SK-N-SH (cell line): ENCODE measurements at regions not wholly inside any gene's neighbourhood (a gene's known extent, or its start where the extent isn't known, plus 50 kb on each side); places are given as distances from the start of the nearest gene placed in this dataset.
"Not testable (repeated sequence)": the region's sequence is repeated elsewhere in the genome, so short reads cannot be mapped to it uniquely, and the experiment has no call there.

Experiments
- CTCF ChIA-PET: fragments of 300-600, 350-600 bp; formaldehyde crosslinking; extraction: SDS; loops from one replicate; lab custom pipeline; 2021; lab: Yijun Ruan, JAX
- POLR2A ChIA-PET: fragments of 350-600 bp; sonication (Branson Sonifier 250); formaldehyde crosslinking; extraction: SDS; loops from one replicate; lab custom pipeline; 2020; ENCODE audit warnings: antibody characterized with exemption, inconsistent platforms; lab: Yijun Ruan, JAX
- DNase-seq: peaks from one replicate; pipeline ENCODE4 v3.0.0; 2012
- H2AFZ ChIP-seq: fragments of 200-600 bp; sonication (generic); 2 replicates; pipeline ENCODE4 v1.8.1; 2016; ENCODE audit warnings: antibody characterized with exemption, mild to moderate bottlenecking, low read depth
- H3F3A ChIP-seq: fragments of 200-600 bp; sonication (generic); replicated peaks from 2 replicates; pipeline ENCODE3; 2016; ENCODE audit warnings: antibody characterized with exemption, mild to moderate bottlenecking; ENCODE audit not compliant: insufficient read depth
- H3K27ac ChIP-seq, 2 experiments: fragments of 200-500 bp in 1 of 2; fragments of 200-600 bp in 1 of 2; sonication (Bioruptor generic) in 1 of 2; sonication (generic), shearing (Covaris generic) in 1 of 2; 2 replicates each; pipeline versions ENCODE4 v1.5.1 to v1.6.1; 2014 to 2016; ENCODE audit warnings: low read depth in 2 of 2, inconsistent platforms in 1 of 2, low read length in 1 of 2, mild to moderate bottlenecking in 1 of 2, mixed read lengths in 1 of 2
- H3K27me3 ChIP-seq: fragments of 200-600 bp; sonication (generic), shearing (Covaris generic); 2 replicates; pipeline ENCODE4 v1.6.1; 2016; ENCODE audit warnings: mixed run types; ENCODE audit not compliant: insufficient read depth
- H3K36me3 ChIP-seq, 2 experiments: fragments of 200-500 bp in 1 of 2; fragments of 200-600 bp in 1 of 2; sonication (Bioruptor generic) in 1 of 2; sonication (generic) in 1 of 2; replicated peaks in 1 of 2; 2 replicates each; pipeline versions ENCODE3 to v1.5.1; 2014 to 2016; ENCODE audit warnings: low read length in 1 of 2, mild to moderate bottlenecking in 1 of 2; ENCODE audit not compliant: insufficient read depth in 2 of 2, control insufficient read depth in 1 of 2
- H3K4me1 ChIP-seq, 2 experiments: fragments of 200-500 bp in 1 of 2; fragments of 200-600 bp in 1 of 2; sonication (Bioruptor generic) in 1 of 2; sonication (generic), shearing (Covaris generic) in 1 of 2; 2 replicates each; pipeline versions ENCODE4 v1.5.1 to v1.6.1; 2014 to 2016; ENCODE audit warnings: low read depth in 1 of 2, low read length in 1 of 2, mixed run types in 1 of 2; ENCODE audit not compliant: insufficient read depth in 2 of 2, control insufficient read depth in 1 of 2
- H3K4me2 ChIP-seq: fragments of 200-600 bp; sonication (generic), shearing (Covaris generic); 2 replicates; pipeline ENCODE4 v1.6.1; 2017; ENCODE audit warnings: mixed run types
- H3K4me3 ChIP-seq, 2 experiments: fragments of 200-500 bp in 1 of 2; fragments of 200-600 bp in 1 of 2; sonication (Bioruptor generic) in 1 of 2; sonication (generic), shearing (Covaris generic) in 1 of 2; 2 replicates each; pipeline versions ENCODE4 v1.5.1 to v1.8.1; 2014 to 2016; ENCODE audit warnings: low read depth in 2 of 2, inconsistent platforms in 1 of 2, low read length in 1 of 2, mild to moderate bottlenecking in 1 of 2, mixed read lengths in 1 of 2, moderate library complexity in 1 of 2
- H3K79me2 ChIP-seq: fragments of 200-600 bp; sonication (generic); 2 replicates; pipeline ENCODE4 v1.8.1; 2017; ENCODE audit warnings: mild to moderate bottlenecking; ENCODE audit not compliant: insufficient read depth
- H3K9ac ChIP-seq: fragments of 200-600 bp; sonication (generic); 2 replicates; pipeline ENCODE4 v1.6.1; 2017; ENCODE audit warnings: mixed run types
- H3K9me2 ChIP-seq: fragments of 200-600 bp; sonication (generic); 2 replicates; pipeline ENCODE4 v1.6.1; 2017; ENCODE audit warnings: mixed run types
- H3K9me3 ChIP-seq: fragments of 200-600 bp; sonication (generic); 2 replicates; pipeline ENCODE4 v1.6.1; 2017; ENCODE audit warnings: mixed run types, mild to moderate bottlenecking, moderate library complexity
- H4K20me1 ChIP-seq: fragments of 200-600 bp; sonication (generic); 2 replicates; pipeline ENCODE4 v1.6.1; 2017; ENCODE audit warnings: mild to moderate bottlenecking, mixed run types; ENCODE audit not compliant: insufficient read depth
- RFX5 ChIP-seq: IDR thresholded peaks from 2 replicates; pipeline ENCODE4 v1.6.1; 2012; ENCODE audit warnings: mild to moderate bottlenecking, improper control_type of control experiment, low read length
- WGBS: methylation state at CpG from one replicate; pipeline ENCODE4 v1.1.6; 2017; ENCODE audit warnings: low lambda C conversion rate; 5-methylcytosine and 5-hydroxymethylcytosine counted together
- TF ChIP-seq, protein P1 (sequence below): IDR thresholded peaks from 2 replicates; pipeline ENCODE4 v1.4.0; 2012; ENCODE audit warnings: low read depth

DNA sequence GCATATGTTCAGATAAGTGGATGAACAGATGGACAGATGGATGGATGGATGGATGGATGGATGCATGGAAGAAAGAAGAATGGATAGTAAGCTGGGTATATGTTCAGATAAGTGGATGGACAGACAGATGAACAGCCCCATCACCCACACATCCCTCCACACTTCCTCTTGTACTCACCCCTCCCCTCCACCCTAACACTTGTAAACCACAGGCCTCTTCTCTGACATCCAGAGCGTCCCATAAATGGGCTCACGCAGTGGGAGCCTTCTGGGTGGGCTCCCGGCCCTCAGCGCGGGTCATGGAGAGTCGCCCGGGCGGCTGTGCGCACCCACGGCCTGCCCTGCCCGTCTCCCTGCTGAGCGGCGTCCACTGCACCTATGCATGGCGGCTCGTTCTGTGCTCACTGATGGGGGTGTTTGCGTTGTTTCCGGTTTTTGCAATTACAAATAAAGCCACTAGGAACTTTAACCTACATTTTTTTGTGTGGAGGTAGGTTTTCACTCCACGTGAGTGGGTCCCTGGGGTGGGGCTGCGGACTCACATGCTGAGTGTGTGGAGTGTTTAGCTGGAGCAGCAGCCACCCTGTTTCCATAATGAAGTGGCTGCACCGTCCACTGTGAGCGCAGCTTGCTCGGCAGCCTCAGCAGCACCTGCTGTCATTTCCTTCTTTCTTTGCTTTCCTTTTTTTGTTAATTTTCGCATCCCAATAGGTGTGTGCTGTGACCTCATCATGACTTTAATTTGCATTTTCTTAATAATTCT is 78.8 kb upstream of the SFSWAP start:
- H4K20me1 ChIP-seq, H3K36me3 ChIP-seq, H2AFZ ChIP-seq, H3K4me1 ChIP-seq, H3F3A ChIP-seq, CTCF ChIA-PET, H3K9me3 ChIP-seq, H3K79me2 ChIP-seq, H3K4me2 ChIP-seq, H3K9ac ChIP-seq, H3K9me2 ChIP-seq, POLR2A ChIA-PET, H3K27ac ChIP-seq, H3K27me3 ChIP-seq, H3K4me3 ChIP-seq, DNase-seq: not testable (repeated sequence)
- 67% methylated on average over 20 of the region's 23 CpGs for WGBS

GRCh38 chr12:131632652-131633023 is 78.3 kb upstream of the SFSWAP start:
- H3K4me3 ChIP-seq, CTCF ChIA-PET, H3K27me3 ChIP-seq, H4K20me1 ChIP-seq, H3K4me2 ChIP-seq, POLR2A ChIA-PET, H3K27ac ChIP-seq, H3K4me1 ChIP-seq, H3K9me3 ChIP-seq, H3F3A ChIP-seq, H3K36me3 ChIP-seq, H3K9ac ChIP-seq, H3K9me2 ChIP-seq, H2AFZ ChIP-seq, DNase-seq, H3K79me2 ChIP-seq: not testable (repeated sequence)
- 52% methylated on average over 5 of the region's 5 CpGs for WGBS

GRCh38 chr12:131633610-131634009 is 77.3 kb upstream of the SFSWAP start:
- CTCF ChIA-PET, POLR2A ChIA-PET, H2AFZ ChIP-seq: not testable (repeated sequence)

DNA sequence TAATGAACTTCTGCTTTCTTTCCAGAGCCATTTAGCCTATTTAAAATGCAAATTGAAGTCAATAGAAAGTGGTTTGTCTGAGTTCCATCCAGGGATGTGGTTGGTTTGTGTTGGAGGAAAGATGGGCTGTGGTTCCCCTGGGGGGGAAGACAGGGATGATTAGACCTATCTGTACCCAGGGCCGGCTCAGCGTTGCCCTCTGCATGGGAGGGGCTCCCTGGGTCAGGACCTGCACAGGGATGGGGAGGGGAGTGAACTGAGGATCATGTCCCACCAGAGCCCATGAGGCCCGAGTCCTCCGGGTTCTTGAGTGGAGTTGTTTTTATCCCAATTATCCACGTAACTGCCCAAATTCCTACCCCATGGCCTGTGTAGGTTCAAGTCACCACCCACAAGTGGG is 76.9 kb upstream of the SFSWAP start:
- H2AFZ ChIP-seq: no peak overlapping the region
- H3K36me3 ChIP-seq: no peaks in the 10 kb centered on the region
- no peaks in the 10 kb centered on the region for H4K20me1 ChIP-seq
- ChIA-PET POLR2A (no interaction called here), CTCF (no interaction called here)
- no peak for DNase-seq
- H3K4me1 ChIP-seq: peaks cover 0 to 5% of the 10 kb centered on the region in 2 experiments; a peak in 1 of 4 replicates
- no peak overlapping the region for H3K9ac ChIP-seq
- H3K9me2 ChIP-seq: no peaks in the 10 kb centered on the region
- H3K79me2 ChIP-seq: no peaks in the 10 kb centered on the region
- no peak for TF ChIP-seq RFX5
- TF ChIP-seq, protein P1, sequence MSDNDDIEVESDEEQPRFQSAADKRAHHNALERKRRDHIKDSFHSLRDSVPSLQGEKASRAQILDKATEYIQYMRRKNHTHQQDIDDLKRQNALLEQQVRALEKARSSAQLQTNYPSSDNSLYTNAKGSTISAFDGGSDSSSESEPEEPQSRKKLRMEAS: no peak
- H3K9me3 ChIP-seq: no peaks in the 10 kb centered on the region
- 34% methylated on average over 5 of the region's 5 CpGs for WGBS
- H3K27me3 ChIP-seq: no peaks in the 10 kb centered on the region
- H3K4me2 ChIP-seq: no peak overlapping the region
- no peak overlapping the region for H3K4me3 ChIP-seq
- no peak overlapping the region for H3K27ac ChIP-seq
- H3F3A ChIP-seq: no peaks in the 10 kb centered on the region

More at GRCh38 chr12:131633610-131634009, 77.3 kb upstream of the SFSWAP start:
- H3K4me3 ChIP-seq, DNase-seq, H3K4me2 ChIP-seq, H3F3A ChIP-seq, H3K79me2 ChIP-seq, H3K4me1 ChIP-seq, H3K27me3 ChIP-seq, H3K36me3 ChIP-seq, H3K9ac ChIP-seq, H3K9me2 ChIP-seq, H3K27ac ChIP-seq, H4K20me1 ChIP-seq, H3K9me3 ChIP-seq: not testable (repeated sequence)
- WGBS: 60% methylated on average over 1 of the region's 9 CpGs

DNA sequence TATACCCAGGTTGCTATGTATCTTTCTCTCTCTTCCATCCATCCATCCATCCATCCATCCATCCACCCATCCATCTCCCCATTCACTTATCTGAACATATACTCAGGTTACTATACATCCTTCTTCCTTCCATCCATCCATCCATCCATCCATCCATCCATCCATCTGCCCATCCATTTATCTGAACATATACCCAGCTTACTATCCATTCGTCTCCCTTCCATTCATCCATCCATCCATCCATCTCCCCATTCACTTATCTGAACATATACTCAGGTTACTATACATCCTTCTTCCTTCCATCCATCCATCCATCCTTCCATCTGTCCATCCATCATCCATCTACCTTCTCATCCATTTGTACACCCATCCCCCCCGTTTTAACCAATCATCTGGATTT is 75.9 kb upstream of the SFSWAP start:
- CTCF ChIA-PET, POLR2A ChIA-PET, H3K9me3 ChIP-seq, H2AFZ ChIP-seq, H3K36me3 ChIP-seq, H3K27ac ChIP-seq, H4K20me1 ChIP-seq, H3K9me2 ChIP-seq, H3F3A ChIP-seq, H3K79me2 ChIP-seq, H3K9ac ChIP-seq, H3K4me2 ChIP-seq, H3K27me3 ChIP-seq, DNase-seq, H3K4me3 ChIP-seq: not testable (repeated sequence)
- peaks cover 0 to 15% of the 10 kb centered on the region in 2 experiments; a peak in 1 of 4 replicates for H3K4me1 ChIP-seq
- WGBS: 22% methylated on average over 2 of the region's 2 CpGs
